AG09319 (cell line): ENCODE measurements at regions not wholly inside any gene's neighbourhood (a gene's known extent, or its start where the extent isn't known, plus 50 kb on each side); places are given as distances from the start of the nearest gene placed in this dataset.

Experiments used
- DNase-seq: peaks from one replicate; pipeline ENCODE4 v3.0.0-alpha.2; 2010; ENCODE audit warnings: low read depth; ENCODE audit errors: extremely low read depth
- CTCF ChIP-seq: IDR thresholded peaks from 2 replicates; pipeline ENCODE4 v1.5.1; 2011; ENCODE audit warnings: low read depth, mild to moderate bottlenecking, inconsistent platforms, low read length, moderate library complexity

GRCh38 chr5:71883742-71884103 is 164.6 kb downstream of the CARTPT start:
- DNase-seq: no peak
- no peak for TF ChIP-seq CTCF

- TF ChIP-seq CTCF: no peak
- no peak for DNase-seq
Measured at GRCh38 chr5:71884926-71885325, 165.9 kb downstream of the CARTPT start.

- no peak for DNase-seq
- no peak for TF ChIP-seq CTCF
Measured at GRCh38 chr5:71886406-71886805, 167.3 kb downstream of the CARTPT start.

GRCh38 chr5:71887680-71888079 is 168.6 kb downstream of the CARTPT start:
- peak; percentile 51 for DNase-seq
- no peak for TF ChIP-seq CTCF

- no peak for DNase-seq
- TF ChIP-seq CTCF: no peak
Measured at GRCh38 chr5:71891406-71891805, 172.3 kb downstream of the CARTPT start.

GRCh38 chr5:71891856-71892255 is 172.8 kb downstream of the CARTPT start:
- no peak for DNase-seq
- no peak for TF ChIP-seq CTCF

- TF ChIP-seq CTCF: no peak
- DNase-seq: no peak
Measured at GRCh38 chr5:71892641-71893365, 173.7 kb downstream of the CARTPT start.
